Adipocyte (in vitro differentiated cells): ENCODE measurements at regions not wholly inside any gene's neighbourhood (a gene's known extent, or its start where the extent isn't known, plus 50 kb on each side); places are given as distances from the start of the nearest gene placed in this dataset.
"Not testable (repeated sequence)": the region's sequence is repeated elsewhere in the genome, so short reads cannot be mapped to it uniquely, and the experiment has no call there.

Experiments
- DNase-seq: peaks from one replicate; pipeline ENCODE4 v3.0.0-alpha.2; 2015; ENCODE audit warnings: low read depth
- H3K27me3 ChIP-seq: replicated peaks from 2 replicates; pipeline ENCODE4 v1.7.0; 2013; ENCODE audit warnings: mild to moderate bottlenecking, low read length, moderate library complexity; ENCODE audit not compliant: control insufficient read depth, insufficient read depth
- H3K36me3 ChIP-seq: 2 replicates; pipeline ENCODE4 v1.7.0; 2013; ENCODE audit warnings: low read length, mild to moderate bottlenecking, moderate library complexity; ENCODE audit not compliant: control insufficient read depth, insufficient read depth, severe bottlenecking
- H3K4me1 ChIP-seq: 2 replicates; pipeline ENCODE4 v1.7.0; 2013; ENCODE audit warnings: mild to moderate bottlenecking, low read length, moderate library complexity; ENCODE audit not compliant: control insufficient read depth, insufficient read depth
- H3K4me3 ChIP-seq: 2 replicates; pipeline ENCODE4 v1.7.0; 2013; ENCODE audit warnings: mild to moderate bottlenecking, low read length, moderate library complexity
- H3K9ac ChIP-seq: 2 replicates; pipeline ENCODE4 v1.7.0; 2013; ENCODE audit warnings: mild to moderate bottlenecking, low read length, moderate library complexity
- H3K9me3 ChIP-seq: 2 replicates; pipeline ENCODE4 v1.7.0; 2013; ENCODE audit warnings: mild to moderate bottlenecking, low read length, moderate library complexity; ENCODE audit not compliant: control insufficient read depth

GRCh38 chr4:97116511-97116910 lies 1026.8 kb downstream of the STPG2 start:
- Histone ChIP-seq H3K4me3 (no peak overlapping the region), H3K4me1 (no peaks in the 10 kb centered on the region), H3K9ac (no peak overlapping the region), H3K27me3 (no peaks in the 10 kb centered on the region), H3K9me3 (no peaks in the 10 kb centered on the region), H3K36me3 (no peaks in the 10 kb centered on the region)
- DNase-seq, result no peak

DNA sequence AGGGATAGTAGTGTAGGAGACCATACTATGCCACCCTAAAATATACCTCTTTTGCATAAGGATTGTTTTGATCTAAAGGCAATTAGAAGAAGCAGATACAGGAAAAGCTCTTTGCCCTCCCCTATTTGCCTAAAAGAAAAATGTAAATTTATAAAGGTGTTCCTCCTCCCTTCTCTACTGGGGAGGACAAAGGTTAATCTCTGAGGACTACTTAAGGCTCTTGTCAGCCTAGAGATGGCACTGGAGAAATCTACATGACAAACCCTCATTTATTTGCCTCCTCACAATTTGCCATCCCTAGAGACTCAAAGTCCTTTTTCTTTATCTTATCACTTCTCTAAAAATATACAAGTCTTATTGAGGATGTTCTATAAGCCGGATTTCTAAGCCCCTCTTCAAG lies 1021.8 kb downstream of the STPG2 start:
- Histone ChIP-seq H3K27me3 (no peaks in the 10 kb centered on the region), H3K9ac (no peak overlapping the region), H3K4me1 (no peaks in the 10 kb centered on the region), H3K36me3 (no peaks in the 10 kb centered on the region), H3K4me3 (no peak overlapping the region), H3K9me3 (peaks cover 8% of the 10 kb centered on the region)
- DNase-seq, result no peak

DNA sequence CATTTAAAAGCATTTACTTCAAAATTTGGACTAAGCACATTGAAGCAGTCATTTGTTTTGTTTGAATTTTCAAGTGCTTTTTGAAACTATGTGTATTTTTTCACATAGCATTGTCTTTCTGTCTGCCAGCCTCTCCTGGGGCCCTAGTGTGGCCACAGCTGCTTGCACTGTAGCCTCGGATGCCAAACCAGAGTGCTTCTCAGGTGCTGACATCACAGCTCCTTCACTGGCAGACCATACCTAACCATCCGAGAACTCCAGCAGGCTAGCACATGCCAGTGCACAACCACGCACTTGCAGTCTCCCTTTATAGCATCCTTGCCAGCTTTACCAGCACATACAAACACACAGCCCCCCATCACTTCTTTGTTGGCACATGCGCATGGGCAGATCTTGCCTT lies 1019.7 kb downstream of the STPG2 start:
- no peaks in the 10 kb centered on the region for H3K4me1 ChIP-seq
- no peaks in the 10 kb centered on the region for H3K36me3 ChIP-seq
- DNase-seq, result no peak

DNA sequence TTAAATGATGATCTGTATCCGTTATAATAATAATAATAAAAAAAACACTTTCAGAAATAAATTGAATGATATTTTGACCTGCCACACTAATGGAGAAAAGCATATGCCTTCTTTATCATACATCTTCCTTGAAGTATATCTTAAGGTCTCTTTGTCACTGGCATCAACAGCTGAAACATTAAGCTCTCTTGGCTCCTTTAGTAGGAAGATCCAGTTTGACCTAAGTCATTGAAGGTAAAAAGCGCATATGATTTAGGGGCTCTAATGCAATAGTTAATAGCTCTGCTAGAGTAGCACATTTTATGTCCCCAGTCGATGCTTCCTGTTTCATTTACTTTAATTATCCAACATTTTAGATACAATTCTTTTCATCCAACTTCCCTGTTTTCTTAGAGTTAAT lies 1010.8 kb downstream of the STPG2 start:
- Histone ChIP-seq H3K4me1 (no peaks in the 10 kb centered on the region), H3K9me3 (no peaks in the 10 kb centered on the region), H3K4me3 (no peak overlapping the region), H3K9ac (no peak overlapping the region), H3K36me3 (no peaks in the 10 kb centered on the region), H3K27me3 (no peaks in the 10 kb centered on the region)
- DNase-seq, result no peak

More for the DNA sequence above, 1019.7 kb downstream of the STPG2 start:
- Histone ChIP-seq H3K9me3 (peaks cover 8% of the 10 kb centered on the region), H3K27me3 (no peaks in the 10 kb centered on the region), H3K4me3 (no peak overlapping the region), H3K9ac (no peak overlapping the region)

- no peaks in the 10 kb centered on the region for H3K36me3 ChIP-seq
- H3K9me3 ChIP-seq, result no peaks in the 10 kb centered on the region
- H3K4me3 ChIP-seq, result no peak overlapping the region
- no peak for DNase-seq
- H3K27me3 ChIP-seq, result no peaks in the 10 kb centered on the region
- no peaks in the 10 kb centered on the region for H3K4me1 ChIP-seq
- no peak overlapping the region for H3K9ac ChIP-seq
Observed at GRCh38 chr4:97134456-97134855, 1008.8 kb downstream of the STPG2 start.

DNA sequence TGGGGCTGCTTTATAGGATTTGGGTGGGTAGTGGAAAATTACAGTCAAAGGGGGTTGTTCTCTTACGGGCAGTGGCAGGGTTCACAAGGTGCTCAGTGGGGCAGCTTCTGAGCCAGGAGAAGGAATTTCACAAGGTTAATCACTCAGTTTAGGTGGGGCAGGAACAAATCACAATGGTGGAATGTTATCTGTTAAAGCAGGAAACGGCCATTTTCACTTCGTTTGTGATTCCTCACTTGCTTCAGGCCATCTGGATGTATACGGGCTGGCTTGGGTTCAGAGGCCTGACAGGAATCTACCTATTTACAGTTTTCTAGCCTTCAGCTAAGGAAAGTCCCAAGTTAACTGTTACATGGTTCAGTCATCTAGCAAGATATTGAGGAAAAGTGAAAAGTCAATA lies 1003.5 kb downstream of the STPG2 start:
- no peak overlapping the region for H3K9ac ChIP-seq
- H3K27me3 ChIP-seq, result no peaks in the 10 kb centered on the region
- no peak overlapping the region for H3K4me3 ChIP-seq
- H3K36me3 ChIP-seq, result no peaks in the 10 kb centered on the region
- DNase-seq, result no peak
- no peaks in the 10 kb centered on the region for H3K4me1 ChIP-seq
- no peaks in the 10 kb centered on the region for H3K9me3 ChIP-seq

DNA sequence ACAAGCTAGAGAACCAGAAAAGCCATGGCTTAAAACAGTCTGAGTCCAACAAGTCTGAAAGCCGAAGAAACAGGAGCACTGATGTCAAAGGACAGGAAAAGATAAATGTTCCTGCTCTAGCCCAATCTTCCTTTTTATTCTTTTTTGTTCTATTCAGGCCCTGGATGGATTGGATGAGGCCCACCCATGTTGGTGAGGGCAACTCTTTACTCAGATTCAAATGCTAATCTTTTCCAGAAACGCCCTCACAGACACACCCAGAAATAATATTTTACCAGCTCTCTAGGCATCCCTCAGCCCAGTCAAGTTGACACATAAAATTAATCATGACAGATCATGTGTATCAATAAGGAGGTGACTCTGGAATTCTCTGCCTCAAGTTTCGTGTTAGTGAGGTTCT lies 1002.7 kb downstream of the STPG2 start:
- no peaks in the 10 kb centered on the region for H3K9me3 ChIP-seq
- H3K4me3 ChIP-seq, result no peak overlapping the region
- no peaks in the 10 kb centered on the region for H3K36me3 ChIP-seq
- no peaks in the 10 kb centered on the region for H3K27me3 ChIP-seq
- H3K4me1 ChIP-seq, result no peaks in the 10 kb centered on the region
- no peak overlapping the region for H3K9ac ChIP-seq
- no peak for DNase-seq

DNA sequence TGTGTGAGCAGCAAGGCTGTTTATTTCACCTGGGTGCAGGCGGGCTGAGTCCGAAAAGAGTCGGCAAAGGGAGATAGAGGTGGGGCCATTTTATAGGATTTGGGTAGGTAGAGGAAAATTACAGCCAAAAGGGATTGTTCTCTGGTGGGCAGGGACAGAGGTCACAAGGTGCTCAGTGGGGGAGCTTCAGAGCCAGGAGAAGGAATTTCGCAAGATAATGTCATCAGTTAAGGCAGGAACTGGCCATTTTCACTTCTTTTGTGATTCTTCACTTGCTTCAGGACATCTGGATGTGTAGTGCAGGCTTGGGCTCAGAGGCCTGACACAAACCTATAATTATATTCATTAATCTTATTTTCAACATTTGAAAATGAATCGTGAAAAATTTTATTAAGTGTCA lies 1001.9 kb downstream of the STPG2 start:
- H3K9ac ChIP-seq, DNase-seq, H3K4me3 ChIP-seq, H3K27me3 ChIP-seq, H3K9me3 ChIP-seq, H3K4me1 ChIP-seq, H3K36me3 ChIP-seq: not testable (repeated sequence)

DNA sequence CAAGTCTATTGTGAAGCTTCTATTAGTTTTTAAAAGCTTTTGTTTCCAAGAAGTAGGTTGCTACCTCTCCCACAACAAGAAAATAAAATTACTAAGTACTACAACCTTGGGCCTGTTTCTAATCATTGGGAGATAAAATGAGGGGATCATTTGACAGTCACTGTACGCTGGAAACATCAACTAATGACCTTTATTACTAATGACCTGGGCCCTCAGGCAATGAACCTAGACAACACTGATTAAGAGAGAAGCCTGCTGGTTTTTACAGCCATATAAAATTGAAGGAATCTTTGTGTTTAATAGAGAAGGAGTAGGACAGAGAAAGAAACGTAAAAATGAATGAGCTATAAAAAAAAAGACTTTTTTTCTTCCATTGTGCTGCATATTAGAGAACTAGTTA lies 1000.9 kb downstream of the STPG2 start:
- no peak overlapping the region for H3K4me3 ChIP-seq
- H3K9me3 ChIP-seq, result no peaks in the 10 kb centered on the region
- H3K4me1 ChIP-seq, result no peaks in the 10 kb centered on the region
- no peak for DNase-seq
- no peak overlapping the region for H3K9ac ChIP-seq
- no peaks in the 10 kb centered on the region for H3K27me3 ChIP-seq
- no peaks in the 10 kb centered on the region for H3K36me3 ChIP-seq

GRCh38 chr4:97142893-97143292 lies 1000.4 kb downstream of the STPG2 start:
- Histone ChIP-seq H3K4me3 (no peak overlapping the region), H3K9ac (no peak overlapping the region), H3K36me3 (no peaks in the 10 kb centered on the region), H3K9me3 (no peaks in the 10 kb centered on the region), H3K27me3 (no peaks in the 10 kb centered on the region), H3K4me1 (no peaks in the 10 kb centered on the region)
- DNase-seq, result no peak

DNA sequence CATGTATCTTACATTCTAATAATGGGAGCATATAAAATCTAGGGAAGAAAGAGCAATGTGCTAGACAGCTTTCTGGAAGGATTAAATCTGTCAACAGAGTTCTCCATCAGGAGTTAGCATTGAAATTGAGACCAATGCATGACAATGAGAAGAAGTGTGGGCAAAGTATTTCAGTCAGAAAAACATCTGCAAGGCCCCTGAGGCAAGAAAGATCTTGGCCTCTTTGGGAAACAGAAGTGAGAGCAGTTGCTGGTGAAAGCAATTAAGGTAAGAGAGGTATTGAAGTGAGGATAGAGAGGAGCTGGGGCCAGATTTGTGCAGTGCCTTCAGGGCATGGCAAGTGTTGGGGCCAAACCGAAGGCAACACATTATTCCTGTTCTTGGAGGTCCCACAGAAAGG lies 999.1 kb downstream of the STPG2 start:
- Histone ChIP-seq H3K4me3 (no peak overlapping the region), H3K9ac (no peak overlapping the region), H3K27me3 (no peaks in the 10 kb centered on the region), H3K4me1 (no peaks in the 10 kb centered on the region), H3K9me3 (no peaks in the 10 kb centered on the region), H3K36me3 (no peaks in the 10 kb centered on the region)
- no peak for DNase-seq

DNA sequence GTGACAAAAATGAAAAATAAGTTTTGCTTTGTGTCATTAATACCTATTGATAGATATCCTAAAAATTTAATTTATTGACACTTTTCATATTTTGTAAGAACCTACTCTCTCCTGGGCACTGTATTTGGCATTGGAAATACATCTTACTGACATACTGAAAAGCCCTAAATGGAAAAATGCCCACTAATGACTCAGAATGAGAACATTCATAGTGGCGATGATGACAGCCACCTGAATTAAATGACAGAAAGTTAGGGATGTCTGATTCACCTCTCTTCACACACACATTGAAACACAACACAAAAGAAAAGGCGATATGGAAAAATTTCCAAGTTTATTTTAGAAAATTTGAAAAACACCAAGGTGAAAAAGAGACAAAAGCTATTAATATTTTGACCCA lies 992.3 kb downstream of the STPG2 start:
- Histone ChIP-seq H3K4me1 (no peaks in the 10 kb centered on the region), H3K4me3 (no peak overlapping the region), H3K9me3 (no peaks in the 10 kb centered on the region), H3K9ac (no peak overlapping the region), H3K27me3 (no peaks in the 10 kb centered on the region), H3K36me3 (no peaks in the 10 kb centered on the region)
- DNase-seq, result no peak
